Neuronal stem cell (in vitro differentiated cells): ENCODE measurements at regions not wholly inside any gene's neighbourhood (a gene's known extent, or its start where the extent isn't known, plus 50 kb on each side); places are given as distances from the start of the nearest gene placed in this dataset.

Source experiments
- DNase-seq: peaks from one replicate; pipeline ENCODE4 v3.0.0-alpha.2; 2013; ENCODE audit warnings: low spot score
- H2AFZ ChIP-seq: one replicate; pipeline ENCODE4 v1.6.1; 2013; ENCODE audit warnings: mild to moderate bottlenecking, low read length, inconsistent platforms
- H2AK5ac ChIP-seq: 2 replicates; pipeline ENCODE4 v1.6.1; 2013; ENCODE audit warnings: low read depth, mild to moderate bottlenecking, inconsistent platforms, low read length, moderate library complexity, mixed read lengths
- H2BK120ac ChIP-seq: 2 replicates; pipeline ENCODE4 v1.6.1; 2013; ENCODE audit warnings: low read depth, mild to moderate bottlenecking, inconsistent platforms, low read length, moderate library complexity, mixed read lengths
- H2BK12ac ChIP-seq: one replicate; pipeline ENCODE4 v1.6.1; 2013; ENCODE audit warnings: low read length, inconsistent platforms
- H2BK15ac ChIP-seq: 2 replicates; pipeline ENCODE4 v1.6.1; 2013; ENCODE audit warnings: mild to moderate bottlenecking, low read length, inconsistent platforms, mixed read lengths
- H2BK5ac ChIP-seq: one replicate; pipeline ENCODE4 v1.6.1; 2013; ENCODE audit warnings: inconsistent platforms, mild to moderate bottlenecking, low read length, moderate library complexity
- H3K14ac ChIP-seq: one replicate; pipeline ENCODE4 v1.6.1; 2013; ENCODE audit warnings: low read length, inconsistent platforms
- H3K18ac ChIP-seq: 2 replicates; pipeline ENCODE4 v1.6.1; 2013; ENCODE audit warnings: low read length, inconsistent platforms
- H3K23ac ChIP-seq: 2 replicates; pipeline ENCODE4 v1.6.1; 2013; ENCODE audit warnings: low read depth, mild to moderate bottlenecking, mixed read lengths, low read length, inconsistent platforms; ENCODE audit not compliant: poor library complexity
- H3K27ac ChIP-seq: replicated peaks from 3 replicates; pipeline ENCODE4 v1.5.1; 2013; ENCODE audit warnings: low read length, inconsistent platforms
- H3K27me3 ChIP-seq, 3 experiments: 2 replicates each; pipeline ENCODE4 v1.6.1; 2013; ENCODE audit warnings: low read length in 3 of 3, mild to moderate bottlenecking in 2 of 3, inconsistent platforms in 1 of 3, low read depth in 1 of 3, mixed read lengths in 1 of 3, moderate library complexity in 1 of 3; ENCODE audit not compliant: control insufficient read depth in 3 of 3, insufficient read depth in 3 of 3
- H3K36me3 ChIP-seq, 2 donors: replicated peaks in 1 of 2; 2 replicates each; pipeline ENCODE4 v1.6.1; 2013; ENCODE audit warnings: low read length in 2 of 2; ENCODE audit not compliant: control insufficient read depth in 2 of 2, insufficient read depth in 2 of 2
- H3K4ac ChIP-seq: 2 replicates; pipeline ENCODE4 v1.6.1; 2013; ENCODE audit warnings: inconsistent platforms, mild to moderate bottlenecking, low read length, moderate library complexity
- H3K4me1 ChIP-seq, 2 donors: 1 replicate in 1 of 2; 2 replicates in 1 of 2; pipeline ENCODE4 v1.6.1; 2013; ENCODE audit warnings: low read length in 2 of 2, low read depth in 1 of 2; ENCODE audit not compliant: control insufficient read depth in 2 of 2, insufficient read depth in 1 of 2
- H3K4me2 ChIP-seq: one replicate; pipeline ENCODE4 v1.6.1; 2013; ENCODE audit warnings: mild to moderate bottlenecking, low read length, inconsistent platforms; ENCODE audit not compliant: insufficient read depth, poor library complexity, severe bottlenecking
- H3K4me3 ChIP-seq, 2 donors: 2 replicates each; pipeline ENCODE4 v1.5.1; 2013; ENCODE audit warnings: low read length in 2 of 2, mild to moderate bottlenecking in 2 of 2, inconsistent platforms in 1 of 2, moderate library complexity in 1 of 2
- H3K79me1 ChIP-seq: one replicate; pipeline ENCODE4 v1.6.1; 2013; ENCODE audit warnings: low read depth, mild to moderate bottlenecking, inconsistent platforms, low read length, moderate library complexity
- H3K9ac ChIP-seq: one replicate; pipeline ENCODE4 v1.6.1; 2013; ENCODE audit warnings: mild to moderate bottlenecking, low read depth, low read length, inconsistent platforms; ENCODE audit not compliant: poor library complexity
- H3K9me3 ChIP-seq, 2 donors: replicated peaks in 1 of 2; 2 replicates each; pipeline versions ENCODE3 to v1.6.1; 2013; ENCODE audit warnings: low read length in 2 of 2, mild to moderate bottlenecking in 2 of 2, inconsistent platforms in 1 of 2, low read depth in 1 of 2, mixed read lengths in 1 of 2, moderate library complexity in 1 of 2; ENCODE audit not compliant: control insufficient read depth in 2 of 2, insufficient read depth in 1 of 2
- H4K8ac ChIP-seq: one replicate; pipeline ENCODE4 v1.6.1; 2013; ENCODE audit warnings: low read depth, mild to moderate bottlenecking, inconsistent platforms, low read length, moderate library complexity
- H4K91ac ChIP-seq: one replicate; pipeline ENCODE4 v1.6.1; 2013; ENCODE audit warnings: low read length, low read depth, mild to moderate bottlenecking, inconsistent platforms; ENCODE audit not compliant: poor library complexity
- WGBS, 2 donors: extraction: QIAGEN DNeasy Blood & Tissue Kit; methylation state at CpG; one replicate each; pipeline ENCODE4 v1.1.7; 2013; ENCODE audit warnings: missing lambda C conversion rate in 2 of 2, mixed read lengths in 1 of 2; ENCODE audit not compliant: insufficient read length in 2 of 2, insufficient replicate concordance in 1 of 2; ENCODE audit errors: extremely low coverage in 2 of 2; 5-methylcytosine and 5-hydroxymethylcytosine counted together

DNA sequence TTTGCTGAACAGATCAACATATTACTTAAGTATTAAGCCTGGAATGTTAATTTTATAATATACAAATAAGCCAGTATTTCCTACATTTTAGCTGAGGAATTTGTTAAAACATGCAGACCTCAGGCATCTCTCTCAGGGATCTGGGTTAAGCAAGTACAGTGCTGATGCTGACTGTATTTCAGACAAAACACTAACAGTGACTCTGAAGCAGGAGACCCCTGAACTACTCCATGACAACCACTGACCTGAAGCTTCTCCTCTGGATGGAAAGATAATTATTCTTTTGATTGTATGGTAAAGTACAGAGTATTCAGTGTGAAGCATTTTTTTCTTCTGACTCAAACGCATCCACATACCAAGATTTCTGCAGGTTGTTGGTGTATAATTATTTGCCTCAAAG, 680.8 kb downstream of the LIG4 start:
- Histone ChIP-seq H4K91ac (no peak overlapping the region), H2BK120ac (no peak overlapping the region), H2BK15ac (no peak overlapping the region), H3K4ac (no peak overlapping the region), H2AFZ (no peak overlapping the region), H3K18ac (no peak overlapping the region), H2BK5ac (no peak overlapping the region), H3K9me3 (no peaks in the 10 kb centered on the region), H3K14ac (no peak overlapping the region), H3K4me2 (no peak overlapping the region), H3K36me3 (no peaks in the 10 kb centered on the region), H3K4me1 (peaks cover 0 to 9% of the 10 kb centered on the region in 2 donors), H3K23ac (no peak overlapping the region), H3K4me3 (no peak overlapping the region), H3K9ac (no peak overlapping the region), H4K8ac (no peak overlapping the region), H3K27me3 (no peaks in the 10 kb centered on the region), H2AK5ac (no peak overlapping the region), H2BK12ac (no peak overlapping the region), H3K79me1 (no peaks in the 10 kb centered on the region), H3K27ac (no peak overlapping the region)
- no peak for DNase-seq
- no CpG with 5 or more reads among the region's 1 CpG for WGBS, 2 donors

DNA sequence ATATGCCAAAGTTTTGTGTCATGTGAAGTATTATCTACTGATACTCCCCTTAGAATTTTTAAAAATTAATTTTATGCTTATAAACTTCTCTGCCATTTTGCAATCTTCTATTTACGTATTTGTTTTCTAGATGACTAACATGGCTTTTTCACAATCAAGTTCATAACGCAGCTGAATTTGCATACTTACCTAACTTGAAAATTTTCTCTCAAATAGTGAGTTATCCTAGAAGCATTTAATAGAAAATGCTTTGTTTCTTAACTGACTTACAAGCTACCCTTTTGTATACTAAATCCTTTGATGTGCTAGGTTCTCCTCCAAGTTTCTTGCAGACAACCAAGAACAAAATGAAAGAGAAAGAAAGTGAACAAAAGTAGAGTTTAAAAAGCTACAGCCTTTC, 683.5 kb downstream of the LIG4 start:
- Histone ChIP-seq H3K23ac (no peak overlapping the region), H3K79me1 (no peaks in the 10 kb centered on the region), H2BK120ac (no peak overlapping the region), H3K14ac (no peak overlapping the region), H3K18ac (no peak overlapping the region), H2BK12ac (no peak overlapping the region), H3K36me3 (no peaks in the 10 kb centered on the region), H3K9ac (no peak overlapping the region), H3K27me3 (no peaks in the 10 kb centered on the region), H3K4me1 (peaks cover 1 to 9% of the 10 kb centered on the region in 2 donors), H2BK15ac (no peak overlapping the region), H3K9me3 (no peaks in the 10 kb centered on the region), H2BK5ac (no peak overlapping the region), H4K91ac (no peak overlapping the region), H2AFZ (no peak overlapping the region), H3K4me3 (no peak overlapping the region), H2AK5ac (no peak overlapping the region), H4K8ac (no peak overlapping the region), H3K27ac (no peak overlapping the region), H3K4me2 (no peak overlapping the region), H3K4ac (no peak overlapping the region)
- no CpG with 5 or more reads among the region's 2 CpGs for WGBS, 2 donors
- no peak for DNase-seq

DNA sequence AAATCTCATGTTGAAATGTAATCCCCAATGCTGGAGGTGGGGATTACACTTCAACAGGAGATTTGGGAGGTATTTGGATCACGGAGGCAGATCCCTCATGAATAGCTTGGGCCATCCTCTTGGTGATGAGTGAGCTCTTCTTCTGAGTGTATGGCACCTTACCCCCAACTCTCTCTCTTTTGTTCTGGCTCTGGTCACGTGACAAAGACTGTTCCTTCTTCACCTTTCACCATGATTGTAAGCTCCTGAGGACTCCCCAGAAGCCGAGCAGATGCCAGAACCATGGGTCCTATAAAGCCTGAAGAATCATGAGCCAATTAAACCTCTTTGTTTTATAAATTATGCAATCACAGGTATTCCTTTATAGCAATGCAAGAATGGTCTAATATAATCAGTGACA, 684.2 kb downstream of the LIG4 start:
- Histone ChIP-seq H3K4ac (no peak overlapping the region), H2BK15ac (no peak overlapping the region), H3K27me3 (no peaks in the 10 kb centered on the region), H3K23ac (no peak overlapping the region), H3K4me3 (no peak overlapping the region), H2AFZ (no peak overlapping the region), H4K8ac (no peak overlapping the region), H3K18ac (no peak overlapping the region), H4K91ac (no peak overlapping the region), H2BK12ac (no peak overlapping the region), H3K27ac (no peak overlapping the region), H3K9me3 (no peaks in the 10 kb centered on the region), H3K79me1 (no peaks in the 10 kb centered on the region), H3K9ac (no peak overlapping the region), H3K4me2 (no peak overlapping the region), H3K4me1 (peaks cover 1 to 9% of the 10 kb centered on the region in 2 donors), H3K14ac (no peak overlapping the region), H3K36me3 (no peaks in the 10 kb centered on the region), H2AK5ac (no peak overlapping the region), H2BK120ac (no peak overlapping the region), H2BK5ac (no peak overlapping the region)
- no peak for DNase-seq
- no CpG with 5 or more reads among the region's 3 CpGs for WGBS, 2 donors

DNA sequence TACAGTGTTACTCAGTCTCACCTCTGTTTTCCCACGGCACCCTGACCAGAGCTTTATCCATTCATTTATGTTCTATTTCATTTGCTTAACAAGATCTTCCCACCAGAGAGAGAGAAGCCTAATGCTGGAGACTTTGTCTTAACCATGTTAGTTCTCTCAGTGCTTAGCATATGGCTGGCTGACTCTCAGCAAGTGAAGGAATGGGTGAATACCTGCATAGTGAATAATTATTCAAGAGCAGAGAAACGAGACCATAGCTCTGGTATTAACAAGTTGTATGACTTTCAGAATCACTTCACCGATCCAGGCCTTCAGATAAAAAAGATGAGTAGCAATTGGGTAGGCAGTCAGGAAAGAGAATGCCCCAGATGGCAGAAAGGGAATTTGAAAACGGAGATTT, 686.3 kb downstream of the LIG4 start:
- peaks cover 1 to 3% of the 10 kb centered on the region in 2 donors for H3K4me1 ChIP-seq
- no peak overlapping the region for H3K23ac ChIP-seq
- no peak overlapping the region for H3K4me2 ChIP-seq
- H3K18ac ChIP-seq: no peak overlapping the region
- no peak for DNase-seq
- H3K14ac ChIP-seq: no peak overlapping the region
- H3K27ac ChIP-seq: no peak overlapping the region
- H3K79me1 ChIP-seq: no peaks in the 10 kb centered on the region
- no peaks in the 10 kb centered on the region for H3K36me3 ChIP-seq
- WGBS, 2 donors: no CpG with 5 or more reads among the region's 4 CpGs
- no peak overlapping the region for H2BK120ac ChIP-seq
- no peak overlapping the region for H4K91ac ChIP-seq
- no peak overlapping the region for H2BK15ac ChIP-seq
- no peaks in the 10 kb centered on the region for H3K27me3 ChIP-seq
- no peak overlapping the region for H2AK5ac ChIP-seq
- H2AFZ ChIP-seq: no peak overlapping the region
- no peaks in the 10 kb centered on the region for H3K9me3 ChIP-seq
- no peak overlapping the region for H2BK12ac ChIP-seq
- H4K8ac ChIP-seq: no peak overlapping the region
- H3K4ac ChIP-seq: no peak overlapping the region
- no peak overlapping the region for H2BK5ac ChIP-seq
- no peak overlapping the region for H3K4me3 ChIP-seq
- no peak overlapping the region for H3K9ac ChIP-seq
